ENCODE measurements at regions not wholly inside any gene's neighbourhood (a gene's known extent, or its start where the extent isn't known, plus 50 kb on each side); places are given as distances from the start of the nearest gene placed in this dataset.
"Not testable (repeated sequence)": the region's sequence is repeated elsewhere in the genome, so short reads cannot be mapped to it uniquely, and the experiment has no call there.

DNA sequence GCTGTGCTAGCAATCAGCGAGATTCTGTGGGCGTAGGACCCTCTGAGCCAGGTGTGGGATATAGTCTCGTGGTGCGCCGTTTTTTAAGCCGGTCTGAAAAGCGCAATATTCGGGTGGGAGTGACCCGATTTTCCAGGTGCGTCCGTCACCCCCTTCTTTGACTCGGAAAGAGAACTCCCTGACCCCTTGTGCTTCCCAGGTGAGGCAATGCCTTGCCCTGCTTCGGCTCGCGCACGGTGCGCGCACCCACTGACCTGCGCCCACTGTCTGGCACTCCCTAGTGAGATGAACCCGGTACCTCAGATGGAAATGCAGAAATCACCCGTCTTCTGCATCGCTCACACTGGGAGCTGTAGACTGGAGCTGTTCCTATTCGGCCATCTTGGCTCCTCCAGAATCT lies 56.1 kb upstream of the H2AZ1 start:
- H3K27me3 ChIP-seq (ENCODE audit: control insufficient read depth, insufficient read depth, low read length); H3K9ac ChIP-seq (ENCODE audit: low read length); H3K36me3 ChIP-seq (ENCODE audit: control insufficient read depth, insufficient read depth, low read length); H3K9me3 ChIP-seq (ENCODE audit: control insufficient read depth, insufficient read depth, low read depth, low read length); H3K4me3 ChIP-seq (ENCODE audit: low read depth, low read length); H3K27ac ChIP-seq (ENCODE audit: low read depth, low read length); H3K4me1 ChIP-seq (ENCODE audit: control insufficient read depth, insufficient read depth, low read length): not testable (repeated sequence)
